Fibroblast of pulmonary artery (primary cell): ENCODE measurements at regions not wholly inside any gene's neighbourhood (a gene's known extent, or its start where the extent isn't known, plus 50 kb on each side); places are given as distances from the start of the nearest gene placed in this dataset.
A peak's percentile ranks its signal among the peaks of the same experiment; 100 is the strongest.

ENCODE experiments used
- DNase-seq: peaks from one replicate; pipeline ENCODE4 v3.0.0-alpha.2; 2010; ENCODE audit warnings: low read depth
- H3K4me3 ChIP-seq: replicated peaks from 2 replicates; pipeline ENCODE4 v1.5.1; 2011; ENCODE audit warnings: low read depth, mild to moderate bottlenecking, control low read depth, low read length, moderate library complexity
- TF ChIP-seq, protein P1 (sequence below): IDR thresholded peaks from 2 replicates; pipeline ENCODE4 v1.5.1; 2011; ENCODE audit warnings: mild to moderate bottlenecking, control low read depth, low read length, inconsistent platforms; ENCODE audit errors: missing control alignments

DNA sequence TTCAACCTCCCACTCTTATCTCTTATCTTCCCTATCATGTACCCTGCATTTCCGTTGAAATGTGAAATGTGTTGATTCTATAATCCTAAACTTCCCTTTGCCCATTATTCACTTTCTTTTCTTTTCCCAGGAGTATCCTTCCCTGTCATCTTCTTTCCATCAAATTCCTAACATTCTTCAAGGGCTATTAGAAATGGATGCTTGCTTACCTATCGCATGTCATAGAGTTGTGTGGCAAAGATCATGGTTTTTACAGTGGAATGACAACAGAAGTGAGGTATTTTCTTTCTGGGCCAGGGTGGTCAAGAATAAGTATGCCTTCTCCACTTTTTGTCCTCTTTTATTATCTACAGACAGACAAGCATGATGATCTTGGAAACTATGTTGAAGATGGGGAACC is 124.4 kb upstream of the SLC5A12 start:
- no peak overlapping the region for H3K4me3 ChIP-seq
- TF ChIP-seq, protein P1, sequence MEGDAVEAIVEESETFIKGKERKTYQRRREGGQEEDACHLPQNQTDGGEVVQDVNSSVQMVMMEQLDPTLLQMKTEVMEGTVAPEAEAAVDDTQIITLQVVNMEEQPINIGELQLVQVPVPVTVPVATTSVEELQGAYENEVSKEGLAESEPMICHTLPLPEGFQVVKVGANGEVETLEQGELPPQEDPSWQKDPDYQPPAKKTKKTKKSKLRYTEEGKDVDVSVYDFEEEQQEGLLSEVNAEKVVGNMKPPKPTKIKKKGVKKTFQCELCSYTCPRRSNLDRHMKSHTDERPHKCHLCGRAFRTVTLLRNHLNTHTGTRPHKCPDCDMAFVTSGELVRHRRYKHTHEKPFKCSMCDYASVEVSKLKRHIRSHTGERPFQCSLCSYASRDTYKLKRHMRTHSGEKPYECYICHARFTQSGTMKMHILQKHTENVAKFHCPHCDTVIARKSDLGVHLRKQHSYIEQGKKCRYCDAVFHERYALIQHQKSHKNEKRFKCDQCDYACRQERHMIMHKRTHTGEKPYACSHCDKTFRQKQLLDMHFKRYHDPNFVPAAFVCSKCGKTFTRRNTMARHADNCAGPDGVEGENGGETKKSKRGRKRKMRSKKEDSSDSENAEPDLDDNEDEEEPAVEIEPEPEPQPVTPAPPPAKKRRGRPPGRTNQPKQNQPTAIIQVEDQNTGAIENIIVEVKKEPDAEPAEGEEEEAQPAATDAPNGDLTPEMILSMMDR, result no peak
- no peak for DNase-seq

DNA sequence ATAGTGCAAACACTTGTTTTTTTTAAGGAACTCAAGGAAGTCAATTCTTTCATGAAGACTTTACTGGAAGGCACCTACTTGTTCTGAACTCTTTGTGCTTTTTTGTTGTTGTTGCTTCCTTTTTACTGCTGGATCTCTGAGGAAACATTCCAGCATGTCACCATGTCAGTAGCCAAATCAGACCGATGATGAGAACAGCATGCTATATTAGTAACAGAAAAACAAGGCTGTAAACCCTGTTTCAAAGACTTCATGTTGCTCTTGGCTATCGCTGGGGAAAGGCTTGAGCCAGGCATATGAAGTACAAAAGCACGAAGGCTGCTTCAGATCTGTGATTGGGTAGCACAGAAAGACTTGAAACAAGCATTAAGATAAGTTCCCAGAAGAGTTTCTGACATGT is 125.6 kb upstream of the SLC5A12 start:
- TF ChIP-seq, protein P1, result no peak
- peak; percentile 86 for DNase-seq

GRCh38 chr11:26847977-26848376 is 126.1 kb upstream of the SLC5A12 start:
- H3K4me3 ChIP-seq, result no peak overlapping the region
- TF ChIP-seq, protein P1, result no peak

More for the DNA sequence above, 125.6 kb upstream of the SLC5A12 start:
- H3K4me3 ChIP-seq, result no peak overlapping the region

GRCh38 chr11:26849036-26849435 is 127.2 kb upstream of the SLC5A12 start:
- H3K4me3 ChIP-seq, result no peak overlapping the region
- no peak for DNase-seq
- TF ChIP-seq, protein P1, result no peak

More at GRCh38 chr11:26847977-26848376, 126.1 kb upstream of the SLC5A12 start:
- DNase-seq, result no peak

GRCh38 chr11:26851291-26851690 is 129.4 kb upstream of the SLC5A12 start:
- no peak overlapping the region for H3K4me3 ChIP-seq
- no peak for DNase-seq
- TF ChIP-seq, protein P1, result no peak

GRCh38 chr11:26851696-26852095 is 129.8 kb upstream of the SLC5A12 start:
- H3K4me3 ChIP-seq, result no peak overlapping the region
- TF ChIP-seq, protein P1, result no peak
- no peak for DNase-seq

DNA sequence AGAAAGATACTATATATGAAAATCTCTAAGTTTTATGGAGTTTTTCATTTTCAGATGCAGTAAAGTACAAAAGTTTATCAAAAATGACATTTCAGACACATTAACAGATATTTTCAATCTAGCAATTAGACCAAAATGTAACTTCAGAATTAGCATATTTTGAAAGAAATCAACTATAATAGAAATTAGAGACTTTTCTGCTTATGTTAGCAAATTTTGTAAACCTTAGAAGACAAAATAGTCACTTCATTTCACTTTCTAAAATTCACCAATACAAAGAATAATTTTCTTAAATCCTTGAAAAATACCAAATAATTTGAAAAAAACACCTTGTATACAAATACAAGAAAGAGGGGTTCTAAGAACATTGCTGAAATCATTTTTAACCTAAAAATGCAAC is 135.8 kb upstream of the FIBIN start:
- no peak overlapping the region for H3K4me3 ChIP-seq
- TF ChIP-seq, protein P1, result no peak
- no peak for DNase-seq
